ENCODE measurements at regions not wholly inside any gene's neighbourhood (a gene's known extent, or its start where the extent isn't known, plus 50 kb on each side); places are given as distances from the start of the nearest gene placed in this dataset.

DNA sequence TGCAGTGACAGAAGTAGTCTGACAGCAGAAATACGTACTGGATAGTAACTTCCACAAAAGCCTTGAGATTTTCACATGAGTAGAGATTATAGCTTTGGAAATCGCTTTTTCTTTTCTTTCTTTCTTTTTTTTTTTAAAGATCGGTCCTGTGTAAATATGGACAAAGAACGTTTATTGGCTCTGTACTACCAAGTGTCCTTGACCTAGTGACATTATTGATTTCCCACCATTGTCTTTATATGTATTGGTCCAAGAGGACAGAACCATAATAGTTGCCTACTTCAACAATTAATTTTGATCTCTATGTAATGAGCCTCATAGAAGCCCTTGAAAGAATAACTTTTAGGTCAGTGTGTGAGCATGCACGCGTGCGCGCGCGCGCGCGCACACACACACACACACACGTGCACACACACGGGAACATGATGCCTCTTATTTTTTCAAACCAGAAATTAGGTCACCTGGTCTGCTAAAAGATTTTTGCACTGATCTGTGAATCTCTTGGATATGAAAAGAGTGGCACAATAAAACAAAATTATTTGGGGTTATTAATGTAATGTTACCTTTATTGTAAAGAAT, 516.8 kb downstream of the PSAT1 start:
- TF ChIP-seq, protein P1, sequence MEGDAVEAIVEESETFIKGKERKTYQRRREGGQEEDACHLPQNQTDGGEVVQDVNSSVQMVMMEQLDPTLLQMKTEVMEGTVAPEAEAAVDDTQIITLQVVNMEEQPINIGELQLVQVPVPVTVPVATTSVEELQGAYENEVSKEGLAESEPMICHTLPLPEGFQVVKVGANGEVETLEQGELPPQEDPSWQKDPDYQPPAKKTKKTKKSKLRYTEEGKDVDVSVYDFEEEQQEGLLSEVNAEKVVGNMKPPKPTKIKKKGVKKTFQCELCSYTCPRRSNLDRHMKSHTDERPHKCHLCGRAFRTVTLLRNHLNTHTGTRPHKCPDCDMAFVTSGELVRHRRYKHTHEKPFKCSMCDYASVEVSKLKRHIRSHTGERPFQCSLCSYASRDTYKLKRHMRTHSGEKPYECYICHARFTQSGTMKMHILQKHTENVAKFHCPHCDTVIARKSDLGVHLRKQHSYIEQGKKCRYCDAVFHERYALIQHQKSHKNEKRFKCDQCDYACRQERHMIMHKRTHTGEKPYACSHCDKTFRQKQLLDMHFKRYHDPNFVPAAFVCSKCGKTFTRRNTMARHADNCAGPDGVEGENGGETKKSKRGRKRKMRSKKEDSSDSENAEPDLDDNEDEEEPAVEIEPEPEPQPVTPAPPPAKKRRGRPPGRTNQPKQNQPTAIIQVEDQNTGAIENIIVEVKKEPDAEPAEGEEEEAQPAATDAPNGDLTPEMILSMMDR (IDR thresholded peaks at IDR 0.05): no peak
- no peak overlapping the region for H3K27ac ChIP-seq
- DNase-seq (ENCODE audit: low spot score): no peak
- peaks cover 0 to 5% of the 10 kb centered on the region in 2 donors for H3K9me3 ChIP-seq
- no peak overlapping the region for H3K4me3 ChIP-seq
- no peaks in the 10 kb centered on the region for H3K36me3 ChIP-seq
- no peaks in the 10 kb centered on the region for H3K27me3 ChIP-seq
- no peaks in the 10 kb centered on the region for H3K4me1 ChIP-seq

DNA sequence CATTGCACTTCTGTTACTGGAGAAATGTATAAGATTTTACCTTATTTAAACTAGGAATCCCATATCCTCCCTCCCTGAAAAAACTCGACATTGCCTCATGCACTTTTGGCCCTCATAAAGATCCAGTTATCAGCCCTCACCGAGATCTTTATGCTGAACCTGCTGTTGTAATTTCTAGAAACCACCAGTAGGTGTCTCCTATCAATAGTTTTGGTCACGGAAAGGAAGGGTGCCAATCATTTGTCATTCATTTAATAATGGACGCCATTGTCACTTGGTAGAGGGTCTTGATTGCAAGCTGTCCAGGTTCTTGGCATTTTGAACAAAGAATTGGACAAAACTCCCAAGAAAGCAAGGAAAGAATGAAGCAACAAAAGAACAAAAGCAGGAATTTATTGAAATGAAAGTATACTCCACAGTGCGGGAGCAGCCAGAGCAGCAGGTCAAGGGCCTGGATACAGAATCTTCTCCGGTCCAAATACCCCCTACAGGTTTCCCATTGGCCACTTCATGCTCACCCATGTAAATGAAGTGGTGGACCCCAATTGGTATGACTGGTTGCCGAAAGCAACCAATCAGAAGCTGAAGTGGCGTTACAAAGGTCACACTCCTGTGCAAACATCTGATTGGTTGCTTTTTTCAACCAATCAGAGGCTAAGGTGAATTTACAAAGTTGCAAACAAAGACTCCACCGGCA, 524.3 kb downstream of the PSAT1 start:
- H3K27ac ChIP-seq: no peak overlapping the region
- no peak for DNase-seq (ENCODE audit: low spot score)
- H3K36me3 ChIP-seq: no peaks in the 10 kb centered on the region
- H3K4me1 ChIP-seq: no peaks in the 10 kb centered on the region
- TF ChIP-seq, protein P1 (IDR thresholded peaks at IDR 0.05): peak; percentile 33 to 68
- no peak overlapping the region for H3K4me3 ChIP-seq
- H3K9me3 ChIP-seq: no peaks in the 10 kb centered on the region
- H3K27me3 ChIP-seq: no peaks in the 10 kb centered on the region

DNA sequence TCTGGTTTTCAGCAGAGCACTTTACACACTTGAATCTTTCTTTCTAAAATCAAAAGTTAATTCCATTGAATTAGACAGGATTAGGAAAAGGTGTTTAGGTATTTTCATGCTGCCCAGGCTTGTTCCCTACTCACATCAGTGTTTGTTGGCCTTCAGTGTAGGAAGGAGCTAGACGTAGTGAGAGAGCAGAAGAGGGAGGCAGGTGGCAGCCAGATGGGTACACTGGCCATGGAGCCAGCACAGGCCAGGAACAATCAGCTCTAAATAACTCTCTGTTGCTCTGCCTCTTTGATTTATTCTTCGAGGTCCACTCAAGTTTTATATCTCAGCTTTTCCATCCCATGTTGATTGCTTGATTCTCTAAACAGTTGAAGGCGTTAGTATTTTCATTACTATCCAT, 529.6 kb downstream of the PSAT1 start:
- Histone ChIP-seq H3K36me3 (no peaks in the 10 kb centered on the region), H3K27me3 (no peaks in the 10 kb centered on the region), H3K9me3 (no peaks in the 10 kb centered on the region), H3K27ac (no peak overlapping the region), H3K4me1 (no peaks in the 10 kb centered on the region), H3K4me3 (no peak overlapping the region)
- TF ChIP-seq, protein P1 (IDR thresholded peaks at IDR 0.05): no peak
- no peak for DNase-seq (ENCODE audit: low spot score)

DNA sequence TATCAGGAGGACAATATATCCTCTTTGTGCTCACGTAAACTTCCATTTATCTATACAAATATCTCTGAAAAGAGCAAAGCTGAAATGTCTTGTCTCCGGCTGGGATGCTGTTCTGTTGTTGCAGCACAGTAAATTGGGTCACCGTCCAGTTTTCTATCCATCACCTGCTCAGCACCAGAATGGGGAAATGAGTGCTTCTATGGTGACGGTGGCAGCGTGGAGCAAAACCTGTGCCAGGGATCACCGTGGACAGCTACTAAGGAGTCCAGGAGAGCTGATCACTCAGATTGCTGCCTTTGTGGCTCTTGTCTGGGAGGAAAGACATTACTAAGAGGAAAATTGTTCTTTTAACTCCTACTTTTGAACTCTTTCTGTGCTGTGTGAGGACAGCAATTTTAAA, 531.6 kb downstream of the PSAT1 start:
- Histone ChIP-seq H3K27me3 (no peaks in the 10 kb centered on the region), H3K4me3 (no peak overlapping the region), H3K9me3 (no peaks in the 10 kb centered on the region), H3K36me3 (no peaks in the 10 kb centered on the region), H3K27ac (no peak overlapping the region), H3K4me1 (no peaks in the 10 kb centered on the region)
- TF ChIP-seq, protein P1 (IDR thresholded peaks at IDR 0.05): no peak
- no peak for DNase-seq (ENCODE audit: low spot score)

DNA sequence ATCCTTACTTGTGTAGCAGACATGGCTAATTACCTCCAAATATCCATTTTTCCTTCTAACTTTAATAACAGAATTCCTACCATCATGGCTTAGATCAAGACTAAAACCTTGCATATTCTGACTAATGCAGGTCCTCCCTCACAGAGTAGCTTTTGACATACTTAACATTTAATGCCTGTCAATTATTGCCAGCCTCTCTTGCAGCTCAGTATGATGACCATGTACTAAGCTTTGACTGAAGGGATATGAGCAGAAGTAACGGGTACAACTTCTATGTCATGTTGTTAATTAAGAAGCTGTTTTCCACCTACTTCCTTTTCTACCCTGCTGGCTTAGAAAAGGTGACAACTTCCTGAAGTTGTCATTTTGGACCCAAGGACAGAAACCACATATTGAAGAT, 533.4 kb downstream of the PSAT1 start:
- Histone ChIP-seq H3K4me3 (no peak overlapping the region), H3K27me3 (no peaks in the 10 kb centered on the region), H3K36me3 (no peaks in the 10 kb centered on the region), H3K9me3 (no peaks in the 10 kb centered on the region), H3K27ac (no peak overlapping the region), H3K4me1 (no peaks in the 10 kb centered on the region)
- TF ChIP-seq, protein P1 (IDR thresholded peaks at IDR 0.05): no peak
- DNase-seq (ENCODE audit: low spot score): no peak

DNA sequence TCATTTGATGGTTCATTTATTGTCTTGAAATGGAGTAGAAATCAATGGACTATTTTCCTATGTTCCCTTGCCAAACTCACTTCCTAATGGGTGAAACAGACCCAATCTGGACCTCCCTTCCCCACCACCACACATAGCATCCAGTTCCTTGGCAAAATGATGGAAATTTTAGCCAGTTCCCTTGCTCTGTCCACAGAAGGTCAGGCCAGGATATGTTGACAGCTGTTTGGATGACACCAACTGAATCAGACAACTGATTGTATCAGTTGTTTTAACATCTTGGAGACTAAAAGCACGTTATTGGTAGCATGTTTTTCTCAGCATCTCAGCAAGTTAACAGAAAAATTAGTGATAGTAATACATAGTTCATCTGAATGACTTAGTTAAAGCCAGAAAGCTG, 534.8 kb downstream of the PSAT1 start:
- Histone ChIP-seq H3K27ac (no peak overlapping the region), H3K4me3 (no peak overlapping the region), H3K27me3 (no peaks in the 10 kb centered on the region), H3K4me1 (no peaks in the 10 kb centered on the region), H3K36me3 (no peaks in the 10 kb centered on the region), H3K9me3 (no peaks in the 10 kb centered on the region)
- DNase-seq (ENCODE audit: low spot score): no peak
- TF ChIP-seq, protein P1 (IDR thresholded peaks at IDR 0.05): no peak
